IPS DF 6.9 (cell line): ENCODE measurements at regions not wholly inside any gene's neighbourhood (a gene's known extent, or its start where the extent isn't known, plus 50 kb on each side); places are given as distances from the start of the nearest gene placed in this dataset.

Experiments used
- DNase-seq: peaks from one replicate; pipeline ENCODE4 v3.0.0-alpha.2; 2013; ENCODE audit warnings: low read depth, low spot score
- H3K27ac ChIP-seq: one replicate; pipeline ENCODE4 v1.5.1; 2013; ENCODE audit warnings: low read length, control low read depth
- H3K27me3 ChIP-seq: 2 replicates; pipeline ENCODE4 v1.6.1; 2013; ENCODE audit warnings: mild to moderate bottlenecking, low read length; ENCODE audit not compliant: control insufficient read depth, insufficient read depth
- H3K36me3 ChIP-seq: 2 replicates; pipeline ENCODE4 v1.6.1; 2013; ENCODE audit warnings: low read length; ENCODE audit not compliant: control insufficient read depth, insufficient read depth
- H3K4me1 ChIP-seq: 2 replicates; pipeline ENCODE4 v1.6.1; 2013; ENCODE audit warnings: low read length; ENCODE audit not compliant: control insufficient read depth, insufficient read depth
- H3K4me3 ChIP-seq: 2 replicates; pipeline ENCODE4 v1.5.1; 2013; ENCODE audit warnings: mild to moderate bottlenecking, low read length
- H3K9me3 ChIP-seq: 2 replicates; pipeline ENCODE4 v1.6.1; 2013; ENCODE audit warnings: low read length, inconsistent platforms; ENCODE audit not compliant: control insufficient read depth, insufficient read depth
- WGBS: extraction: QIAGEN DNeasy Blood & Tissue Kit; methylation state at CpG from one replicate; pipeline ENCODE4 v1.1.7; 2013; ENCODE audit warnings: mixed read lengths, missing lambda C conversion rate; ENCODE audit not compliant: insufficient read length, insufficient coverage; 5-methylcytosine and 5-hydroxymethylcytosine counted together

DNA sequence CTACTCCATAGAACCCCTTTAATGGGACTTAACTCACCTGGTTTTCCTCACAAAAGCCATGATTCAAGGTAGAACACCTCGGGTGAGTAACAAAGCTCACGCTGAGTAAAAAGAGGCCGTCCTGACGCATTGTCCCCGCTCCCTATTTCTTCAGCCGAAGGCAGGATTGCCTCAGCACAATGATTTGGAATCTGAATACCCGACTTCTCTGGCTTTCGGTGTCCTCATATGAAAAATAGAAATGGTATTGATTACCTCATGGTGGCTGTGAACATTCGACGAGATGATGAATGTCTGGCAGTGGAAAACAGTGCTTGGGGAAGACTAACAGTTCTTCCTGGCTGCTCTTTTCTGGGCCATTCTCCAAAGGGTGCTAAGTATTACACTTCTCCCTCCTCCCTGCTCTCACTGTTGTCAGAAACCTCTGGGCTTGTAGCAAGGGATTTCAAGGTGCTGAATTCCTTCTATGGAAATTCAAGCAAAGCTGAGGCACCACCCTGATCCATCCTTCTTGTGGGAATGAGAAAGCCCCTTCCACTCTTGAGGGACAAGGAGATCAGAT is 148.3 kb downstream of the C1orf94 start:
- H3K27ac ChIP-seq, result no peak overlapping the region
- H3K4me3 ChIP-seq, result no peak overlapping the region
- H3K36me3 ChIP-seq, result no peaks in the 10 kb centered on the region
- no peak for DNase-seq
- H3K27me3 ChIP-seq, result no peaks in the 10 kb centered on the region
- no peaks in the 10 kb centered on the region for H3K4me1 ChIP-seq
- no peaks in the 10 kb centered on the region for H3K9me3 ChIP-seq
- no CpG with 5 or more reads among the region's 10 CpGs for WGBS

DNA sequence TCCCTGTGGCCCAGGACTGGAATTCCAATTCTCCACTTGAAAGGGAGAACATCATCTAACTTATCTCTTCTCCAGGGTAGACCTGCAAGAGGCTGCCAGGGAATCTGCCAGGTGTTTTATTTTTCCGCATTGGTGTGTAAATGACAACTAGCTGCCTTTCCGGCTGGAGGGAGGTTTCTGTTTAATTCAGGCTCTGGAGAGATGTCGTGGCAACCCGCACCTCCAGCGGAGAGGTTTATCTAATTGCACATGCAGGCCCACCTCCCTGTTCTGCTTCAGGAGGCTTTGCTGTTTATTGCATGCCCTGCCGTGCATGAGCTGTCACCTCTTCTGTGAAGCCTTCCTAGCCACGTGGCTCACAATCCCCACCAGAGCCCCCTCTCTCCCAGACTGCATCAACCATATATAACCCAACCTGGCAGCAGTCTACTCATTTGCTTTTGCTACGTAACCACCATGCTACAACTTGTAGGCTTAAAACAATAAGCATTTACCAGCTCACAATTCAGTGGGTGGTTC is 151.6 kb downstream of the C1orf94 start:
- no peaks in the 10 kb centered on the region for H3K36me3 ChIP-seq
- H3K4me1 ChIP-seq, result no peaks in the 10 kb centered on the region
- H3K27ac ChIP-seq, result no peak overlapping the region
- DNase-seq, result no peak
- H3K4me3 ChIP-seq, result no peak overlapping the region
- no peaks in the 10 kb centered on the region for H3K27me3 ChIP-seq
- WGBS, result no CpG with 5 or more reads among the region's 8 CpGs
- no peaks in the 10 kb centered on the region for H3K9me3 ChIP-seq

- Histone ChIP-seq H3K27ac (no peak overlapping the region), H3K36me3 (no peaks in the 10 kb centered on the region), H3K9me3 (no peaks in the 10 kb centered on the region), H3K4me3 (no peak overlapping the region), H3K27me3 (no peaks in the 10 kb centered on the region), H3K4me1 (no peaks in the 10 kb centered on the region)
- WGBS, result no CpG with 5 or more reads among the region's 3 CpGs
- no peak for DNase-seq
These were observed 153.4 kb downstream of the C1orf94 start for GRCh38 chr1:34330061-34330460.

GRCh38 chr1:34331020-34331926 is 154.6 kb downstream of the C1orf94 start:
- no CpG with 5 or more reads among the region's 9 CpGs for WGBS
- no peak overlapping the region for H3K27ac ChIP-seq
- no peaks in the 10 kb centered on the region for H3K36me3 ChIP-seq
- H3K9me3 ChIP-seq, result no peaks in the 10 kb centered on the region
- H3K4me1 ChIP-seq, result no peaks in the 10 kb centered on the region
- H3K27me3 ChIP-seq, result no peaks in the 10 kb centered on the region
- no peak for DNase-seq
- no peak overlapping the region for H3K4me3 ChIP-seq

DNA sequence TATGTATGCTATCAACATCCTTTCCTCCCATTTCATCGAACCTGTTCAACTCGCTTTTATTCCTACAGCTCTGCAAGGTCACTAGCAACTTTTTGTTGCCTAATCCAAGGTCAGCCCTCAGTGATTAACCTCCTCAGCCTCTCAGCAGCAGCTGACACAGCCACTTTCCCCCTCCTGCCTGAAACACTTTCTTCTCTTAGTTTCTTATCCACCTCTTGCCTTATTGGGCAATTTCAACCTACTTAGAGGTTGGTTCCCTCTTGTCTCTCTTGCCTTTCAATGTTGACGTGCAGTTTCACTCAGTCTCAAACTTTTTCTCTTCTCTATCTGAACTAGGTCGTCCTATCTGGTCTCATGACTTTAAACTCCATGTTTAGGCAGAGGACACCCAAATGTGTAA is 156.3 kb downstream of the C1orf94 start:
- Histone ChIP-seq H3K4me3 (no peak overlapping the region), H3K36me3 (no peaks in the 10 kb centered on the region), H3K27ac (no peak overlapping the region), H3K4me1 (no peaks in the 10 kb centered on the region), H3K9me3 (no peaks in the 10 kb centered on the region), H3K27me3 (no peaks in the 10 kb centered on the region)
- no CpG with 5 or more reads among the region's 4 CpGs for WGBS
- DNase-seq, result no peak

DNA sequence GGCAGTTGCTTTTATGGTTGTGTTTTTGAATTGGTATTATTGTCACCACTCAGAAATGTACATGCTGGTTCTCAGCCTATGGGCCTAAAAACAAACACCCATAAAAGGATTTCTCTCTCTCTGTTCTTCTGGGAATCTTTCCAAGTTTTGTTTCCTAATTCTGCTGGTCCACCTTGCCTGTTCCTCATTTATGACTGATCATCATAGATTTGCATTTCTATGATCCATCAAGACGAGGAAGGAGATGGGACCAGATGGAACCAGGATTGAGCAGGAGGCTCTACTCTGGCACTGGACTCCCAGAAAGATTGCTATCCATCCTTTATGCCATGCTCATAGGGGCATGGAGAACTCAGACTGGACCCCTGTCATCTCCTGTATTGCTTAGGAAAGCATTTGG is 162.2 kb downstream of the C1orf94 start:
- Histone ChIP-seq H3K27ac (no peak overlapping the region), H3K27me3 (no peaks in the 10 kb centered on the region), H3K4me1 (no peaks in the 10 kb centered on the region), H3K4me3 (no peak overlapping the region), H3K9me3 (no peaks in the 10 kb centered on the region), H3K36me3 (no peaks in the 10 kb centered on the region)
- no peak for DNase-seq
- WGBS, result no CpG with 5 or more reads among the region's 1 CpG

- Histone ChIP-seq H3K9me3 (no peaks in the 10 kb centered on the region), H3K27me3 (no peaks in the 10 kb centered on the region), H3K36me3 (no peaks in the 10 kb centered on the region), H3K4me3 (no peak overlapping the region), H3K27ac (no peak overlapping the region), H3K4me1 (no peaks in the 10 kb centered on the region)
- no CpG with 5 or more reads among the region's 2 CpGs for WGBS
- DNase-seq, result no peak
These were observed 165.2 kb downstream of the C1orf94 start for GRCh38 chr1:34341896-34342295.

- H3K4me1 ChIP-seq, result no peaks in the 10 kb centered on the region
- no CpG with 5 or more reads among the region's 1 CpG for WGBS
These were observed 165.6 kb downstream of the C1orf94 start for GRCh38 chr1:34342334-34342733.

DNA sequence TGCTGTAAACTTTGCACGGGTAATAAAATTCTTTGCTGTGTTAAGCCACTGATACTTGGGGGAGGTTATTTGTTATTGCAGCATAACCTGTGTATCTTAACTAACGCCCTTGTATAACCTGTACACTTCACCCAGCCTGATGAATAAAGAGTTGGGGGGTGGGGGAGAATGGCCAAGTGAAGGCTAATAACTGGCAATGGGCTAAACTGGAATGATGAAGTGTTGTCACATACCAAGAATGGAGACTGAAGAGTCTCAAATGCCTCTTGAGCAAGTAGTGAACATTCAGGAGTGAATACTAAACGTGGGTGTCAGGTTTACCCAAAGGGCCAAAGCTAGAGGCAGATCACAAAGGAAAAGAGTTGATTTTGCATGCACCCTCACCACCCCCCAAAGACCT is 169.4 kb downstream of the C1orf94 start:
- no peaks in the 10 kb centered on the region for H3K27me3 ChIP-seq

More at GRCh38 chr1:34342334-34342733, 165.6 kb downstream of the C1orf94 start:
- Histone ChIP-seq H3K4me3 (no peak overlapping the region), H3K36me3 (no peaks in the 10 kb centered on the region), H3K27me3 (no peaks in the 10 kb centered on the region), H3K27ac (no peak overlapping the region), H3K9me3 (no peaks in the 10 kb centered on the region)
- DNase-seq, result no peak

GRCh38 chr1:34353409-34353808 is 176.7 kb downstream of the C1orf94 start:
- no peaks in the 10 kb centered on the region for H3K36me3 ChIP-seq
- H3K9me3 ChIP-seq, result no peaks in the 10 kb centered on the region
- no CpG with 5 or more reads among the region's 2 CpGs for WGBS
- no peak for DNase-seq
- no peaks in the 10 kb centered on the region for H3K4me1 ChIP-seq
- no peak overlapping the region for H3K4me3 ChIP-seq
- no peak overlapping the region for H3K27ac ChIP-seq
- no peaks in the 10 kb centered on the region for H3K27me3 ChIP-seq

More for the DNA sequence above, 169.4 kb downstream of the C1orf94 start:
- no peak for DNase-seq
- no peak overlapping the region for H3K4me3 ChIP-seq
- no CpG with 5 or more reads among the region's 3 CpGs for WGBS
- H3K4me1 ChIP-seq, result no peaks in the 10 kb centered on the region
- no peak overlapping the region for H3K27ac ChIP-seq
- no peaks in the 10 kb centered on the region for H3K9me3 ChIP-seq
- no peaks in the 10 kb centered on the region for H3K36me3 ChIP-seq
